Activated T-cell treated with anti-CD3 and anti-CD28 coated beads, Interleukin-2, amount 50 U/mL, for 72 hours (primary cell): ENCODE measurements at regions not wholly inside any gene's neighbourhood (a gene's known extent, or its start where the extent isn't known, plus 50 kb on each side); places are given as distances from the start of the nearest gene placed in this dataset.

Source experiments
- ATAC-seq, 2 donors: fragments of 150-1000 bp; cut with Tn5 transposase; replicated peaks in 1 of 2; 2 replicates each; pipeline ENCODE4 v1.10.0; 2021; ENCODE audit warnings: moderate library complexity in 2 of 2, mild to moderate bottlenecking in 1 of 2
- DNase-seq, 2 donors: peaks; one replicate each; pipeline ENCODE4 v3.0.0; 2021 to 2022; ENCODE audit warnings: mixed read lengths in 1 of 2
- H3K27ac Mint-ChIP-seq: one replicate; pipeline ENCODE4 v1.8.0; 2022; ENCODE audit warnings: mild to moderate bottlenecking, moderate library complexity, mixed read lengths
- H3K27me3 Mint-ChIP-seq: one replicate; pipeline ENCODE4 v1.8.0; 2022; ENCODE audit warnings: low read depth, mixed read lengths
- H3K36me3 Mint-ChIP-seq, 2 donors: one replicate each; pipeline ENCODE4 v1.8.0; 2022; ENCODE audit warnings: mixed read lengths in 2 of 2, mild to moderate bottlenecking in 1 of 2; ENCODE audit not compliant: insufficient read depth in 2 of 2
- H3K4me1 Mint-ChIP-seq: one replicate; pipeline ENCODE4 v1.8.0; 2022; ENCODE audit warnings: low read depth, mixed read lengths
- H3K4me3 Mint-ChIP-seq, 2 donors: one replicate each; pipeline ENCODE4 v1.8.0; 2022; ENCODE audit warnings: mild to moderate bottlenecking in 2 of 2, mixed read lengths in 2 of 2, moderate library complexity in 2 of 2
- H3K9me3 Mint-ChIP-seq, 2 donors: one replicate each; pipeline ENCODE4 v1.8.0; 2022; ENCODE audit warnings: mixed read lengths in 2 of 2

DNA sequence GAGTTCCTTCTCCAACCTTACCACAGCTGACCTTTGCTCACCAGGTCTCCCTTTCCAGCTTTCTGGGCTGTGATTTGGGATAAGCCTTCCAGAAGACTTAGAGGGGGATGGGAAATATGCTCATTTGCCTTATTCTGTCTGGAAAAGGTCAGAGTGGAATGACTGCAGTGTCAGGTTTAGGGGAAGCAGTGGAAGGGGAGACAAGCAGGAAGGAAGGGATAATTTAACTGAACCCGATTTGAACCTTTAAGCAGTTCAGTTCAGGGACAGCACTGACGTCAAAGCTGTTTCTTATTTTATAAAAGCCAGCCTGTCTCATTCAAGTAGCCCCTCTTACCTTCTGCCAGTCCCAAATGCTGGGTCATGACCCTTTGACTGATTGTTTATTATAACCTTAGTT lies 418.4 kb upstream of the RARB start:
- Mint-ChIP-seq H3K27me3 (no peaks in the 10 kb centered on the region), H3K9me3 (peaks cover 0 to 2% of the 10 kb centered on the region in 2 donors), H3K27ac (no peak overlapping the region), H3K4me3 (no peak overlapping the region), H3K36me3 (no peaks in the 10 kb centered on the region), H3K4me1 (no peaks in the 10 kb centered on the region)
- no peak for ATAC-seq
- DNase-seq = no peak

DNA sequence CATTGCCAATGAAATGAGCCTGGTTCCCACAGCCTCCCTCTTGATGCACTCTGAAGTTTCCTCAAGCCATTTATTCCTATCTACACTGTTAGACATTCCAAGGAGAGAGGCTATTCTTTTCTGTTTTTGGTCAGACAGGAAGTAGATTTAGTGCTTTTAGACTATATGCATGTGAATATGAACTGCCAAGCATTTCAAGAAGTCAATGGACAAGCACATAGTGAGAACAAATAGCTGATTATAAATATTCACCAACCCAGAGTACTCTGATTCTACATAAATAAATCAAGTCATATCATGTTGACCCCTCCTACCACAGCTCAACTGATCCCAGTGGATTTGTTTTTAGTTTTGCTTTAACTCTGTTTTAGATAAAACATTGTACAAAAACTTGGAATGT lies 412.5 kb upstream of the RARB start:
- Mint-ChIP-seq H3K36me3 (no peaks in the 10 kb centered on the region), H3K27ac (no peak overlapping the region), H3K4me3 (no peak overlapping the region), H3K27me3 (no peaks in the 10 kb centered on the region), H3K4me1 (no peaks in the 10 kb centered on the region), H3K9me3 (peaks cover 0 to 5% of the 10 kb centered on the region in 2 donors)
- ATAC-seq (no peak), DNase-seq (no peak)

GRCh38 chr3:25018909-25019308 lies 409.2 kb upstream of the RARB start:
- no peaks in the 10 kb centered on the region for H3K4me1 Mint-ChIP-seq
- no peaks in the 10 kb centered on the region for H3K36me3 Mint-ChIP-seq
- ATAC-seq (no peak), DNase-seq (no peak)
- H3K9me3 Mint-ChIP-seq = peaks cover 0 to 3% of the 10 kb centered on the region in 2 donors
- no peak overlapping the region for H3K27ac Mint-ChIP-seq
- no peaks in the 10 kb centered on the region for H3K27me3 Mint-ChIP-seq
- no peak overlapping the region for H3K4me3 Mint-ChIP-seq

- Mint-ChIP-seq H3K4me3 (no peak overlapping the region), H3K36me3 (no peaks in the 10 kb centered on the region), H3K4me1 (no peaks in the 10 kb centered on the region), H3K27ac (no peak overlapping the region), H3K9me3 (peaks cover 0 to 3% of the 10 kb centered on the region in 2 donors), H3K27me3 (no peaks in the 10 kb centered on the region)
- DNase-seq (no peak), ATAC-seq (no peak)
Measured at GRCh38 chr3:25019506-25019905, 408.6 kb upstream of the RARB start.

DNA sequence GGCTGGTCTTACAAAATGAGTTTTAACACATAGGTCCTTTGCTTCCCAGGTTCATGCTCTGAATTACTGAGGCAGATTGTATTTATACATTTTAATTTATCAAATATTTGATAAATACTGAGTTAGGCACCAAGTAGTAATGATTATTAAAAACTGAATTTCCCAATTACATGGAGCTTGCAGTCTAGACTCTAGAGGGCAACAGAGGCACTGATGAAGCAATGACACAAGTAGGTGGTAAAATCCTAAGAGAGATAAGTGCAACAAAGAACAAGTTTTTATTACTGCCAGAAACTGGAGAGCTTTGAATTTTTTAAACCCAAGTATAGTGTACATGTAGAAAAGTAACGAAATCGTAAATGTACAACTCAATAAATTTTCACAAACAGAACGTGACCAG lies 406.2 kb upstream of the RARB start:
- no peaks in the 10 kb centered on the region for H3K27me3 Mint-ChIP-seq
- H3K36me3 Mint-ChIP-seq = no peaks in the 10 kb centered on the region
- no peak for ATAC-seq
- no peaks in the 10 kb centered on the region for H3K4me1 Mint-ChIP-seq
- H3K4me3 Mint-ChIP-seq = no peak overlapping the region
- DNase-seq = no peak
- no peak overlapping the region for H3K27ac Mint-ChIP-seq
- H3K9me3 Mint-ChIP-seq = peaks cover 0 to 3% of the 10 kb centered on the region in 2 donors

- DNase-seq = no peak
- Mint-ChIP-seq H3K27ac (no peak overlapping the region), H3K9me3 (peaks cover 0 to under 1% of the 10 kb centered on the region in 2 donors), H3K4me1 (no peaks in the 10 kb centered on the region), H3K27me3 (no peaks in the 10 kb centered on the region), H3K4me3 (no peak overlapping the region), H3K36me3 (no peaks in the 10 kb centered on the region)
- no peak for ATAC-seq
Measured at GRCh38 chr3:25023876-25024275, 404.2 kb upstream of the RARB start.

GRCh38 chr3:25025236-25025635 lies 402.8 kb upstream of the RARB start:
- DNase-seq (no peak), ATAC-seq (no peak)
- Mint-ChIP-seq H3K36me3 (no peaks in the 10 kb centered on the region), H3K9me3 (peaks cover 0 to 2% of the 10 kb centered on the region in 2 donors), H3K27ac (no peak overlapping the region), H3K4me1 (no peaks in the 10 kb centered on the region), H3K4me3 (no peak overlapping the region), H3K27me3 (no peaks in the 10 kb centered on the region)

- Mint-ChIP-seq H3K4me3 (no peak overlapping the region), H3K27ac (no peak overlapping the region), H3K27me3 (no peaks in the 10 kb centered on the region), H3K4me1 (no peaks in the 10 kb centered on the region), H3K36me3 (no peaks in the 10 kb centered on the region), H3K9me3 (peaks cover 0 to 2% of the 10 kb centered on the region in 2 donors)
- DNase-seq (no peak), ATAC-seq (no peak)
Measured at GRCh38 chr3:25027650-25028049, 400.4 kb upstream of the RARB start.

DNA sequence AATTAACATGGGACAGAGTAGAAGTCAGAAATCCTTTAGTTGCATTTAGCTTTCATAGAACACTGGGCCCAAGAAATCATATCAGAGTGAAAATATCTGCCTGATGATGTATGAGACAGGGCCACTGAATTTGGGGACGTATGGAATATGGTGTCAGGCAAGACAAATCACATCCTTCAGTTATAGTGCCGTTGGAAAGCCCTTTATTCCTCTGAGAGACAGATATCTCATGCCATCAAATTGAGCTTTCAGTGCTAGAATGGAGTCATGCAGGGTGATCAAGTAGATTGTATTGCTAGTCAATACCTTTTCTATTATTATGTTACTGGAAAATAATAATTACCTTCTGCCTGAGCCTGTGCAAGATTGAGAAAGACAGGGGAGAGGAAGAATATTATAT lies 398.2 kb upstream of the RARB start:
- Mint-ChIP-seq H3K4me1 (no peaks in the 10 kb centered on the region), H3K27ac (no peak overlapping the region), H3K27me3 (no peaks in the 10 kb centered on the region), H3K36me3 (no peaks in the 10 kb centered on the region), H3K9me3 (peaks cover 0 to 2% of the 10 kb centered on the region in 2 donors), H3K4me3 (no peak overlapping the region)
- ATAC-seq (no peak), DNase-seq (no peak)

GRCh38 chr3:25032344-25032743 lies 395.7 kb upstream of the RARB start:
- Mint-ChIP-seq H3K4me3 (no peak overlapping the region), H3K27ac (no peak overlapping the region), H3K27me3 (no peaks in the 10 kb centered on the region), H3K36me3 (no peaks in the 10 kb centered on the region), H3K9me3 (peaks cover 0 to 2% of the 10 kb centered on the region in 2 donors), H3K4me1 (no peaks in the 10 kb centered on the region)
- ATAC-seq (no peak), DNase-seq (no peak)

GRCh38 chr3:25033407-25034029 lies 394.5 kb upstream of the RARB start:
- H3K27me3 Mint-ChIP-seq = no peaks in the 10 kb centered on the region
- ATAC-seq = no peak
- H3K4me3 Mint-ChIP-seq = no peak overlapping the region
- peaks cover 0 to 3% of the 10 kb centered on the region in 2 donors for H3K9me3 Mint-ChIP-seq
- H3K36me3 Mint-ChIP-seq = no peaks in the 10 kb centered on the region
- H3K4me1 Mint-ChIP-seq = no peaks in the 10 kb centered on the region
- H3K27ac Mint-ChIP-seq = no peak overlapping the region
- DNase-seq = peak; percentile 5 to 16

DNA sequence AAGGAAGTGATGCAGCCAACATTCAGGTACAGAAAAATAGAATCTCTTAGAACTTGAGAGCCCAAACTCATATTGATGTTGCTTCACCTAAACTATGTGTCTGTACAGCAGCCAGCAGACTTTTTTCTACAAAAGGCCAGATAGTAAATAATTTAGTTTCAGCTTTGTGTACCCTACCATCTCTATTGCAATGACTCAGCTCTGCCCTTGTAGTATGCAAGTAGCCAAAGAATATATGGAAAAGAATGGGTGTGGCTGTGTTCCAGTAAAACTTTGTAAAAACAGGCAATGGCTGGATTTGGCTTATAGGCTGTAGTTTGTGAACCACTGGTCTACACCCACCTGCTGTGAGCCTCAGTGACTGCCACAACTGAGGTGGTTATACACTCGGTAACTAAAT lies 392.5 kb upstream of the RARB start:
- DNase-seq = no peak
- no peak overlapping the region for H3K4me3 Mint-ChIP-seq
- no peaks in the 10 kb centered on the region for H3K4me1 Mint-ChIP-seq
- H3K9me3 Mint-ChIP-seq = peaks cover 1 to 3% of the 10 kb centered on the region in 2 donors
- no peaks in the 10 kb centered on the region for H3K27me3 Mint-ChIP-seq
- H3K27ac Mint-ChIP-seq = no peak overlapping the region
- H3K36me3 Mint-ChIP-seq = no peaks in the 10 kb centered on the region
- no peak for ATAC-seq

- Mint-ChIP-seq H3K27ac (no peak overlapping the region), H3K36me3 (no peaks in the 10 kb centered on the region), H3K4me1 (no peaks in the 10 kb centered on the region), H3K27me3 (no peaks in the 10 kb centered on the region), H3K4me3 (no peak overlapping the region), H3K9me3 (peaks cover 1 to 3% of the 10 kb centered on the region in 2 donors)
- DNase-seq (no peak), ATAC-seq (no peak)
Measured at GRCh38 chr3:25036633-25037032, 391.4 kb upstream of the RARB start.

DNA sequence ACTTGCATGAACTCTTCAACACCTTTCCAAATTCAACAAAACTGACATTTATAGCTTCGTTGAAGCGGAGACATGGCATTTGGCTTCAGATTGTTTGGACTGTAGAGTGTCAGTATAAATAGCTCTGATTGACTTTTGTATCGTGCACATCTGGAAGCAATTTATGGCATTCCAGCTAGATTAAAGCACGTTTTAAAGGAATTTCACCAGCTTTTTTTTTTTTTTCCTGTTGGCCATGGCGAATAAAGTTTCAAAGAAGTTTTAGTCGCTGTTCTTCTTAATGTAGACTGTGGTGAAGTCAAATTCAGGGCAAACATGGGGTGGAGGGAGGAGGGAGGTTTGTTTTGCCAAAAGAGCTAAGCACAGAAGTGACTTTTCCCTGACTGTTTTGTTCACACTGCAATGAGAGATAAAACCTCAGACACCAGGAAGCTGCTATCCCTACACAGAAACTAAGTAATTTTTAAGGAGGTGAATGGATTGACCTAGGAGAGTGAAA lies 391.0 kb upstream of the RARB start:
- Mint-ChIP-seq H3K4me3 (no peak overlapping the region), H3K4me1 (no peaks in the 10 kb centered on the region), H3K27me3 (no peaks in the 10 kb centered on the region), H3K9me3 (peaks cover 1 to 3% of the 10 kb centered on the region in 2 donors), H3K27ac (no peak overlapping the region), H3K36me3 (no peaks in the 10 kb centered on the region)
- DNase-seq (no peak), ATAC-seq (no peak)
